HG03439 (cell line): ENCODE measurements at regions not wholly inside any gene's neighbourhood (a gene's known extent, or its start where the extent isn't known, plus 50 kb on each side); places are given as distances from the start of the nearest gene placed in this dataset.
"Not testable (repeated sequence)": the region's sequence is repeated elsewhere in the genome, so short reads cannot be mapped to it uniquely, and the experiment has no call there.

ENCODE experiments used
- ATAC-seq: cut with Tn5 transposase; IDR thresholded peaks from one replicate; pipeline ENCODE4 v1.9.1; 2021; ENCODE audit warnings: mild to moderate bottlenecking, moderate library complexity; ENCODE audit not compliant: unreplicated experiment

DNA sequence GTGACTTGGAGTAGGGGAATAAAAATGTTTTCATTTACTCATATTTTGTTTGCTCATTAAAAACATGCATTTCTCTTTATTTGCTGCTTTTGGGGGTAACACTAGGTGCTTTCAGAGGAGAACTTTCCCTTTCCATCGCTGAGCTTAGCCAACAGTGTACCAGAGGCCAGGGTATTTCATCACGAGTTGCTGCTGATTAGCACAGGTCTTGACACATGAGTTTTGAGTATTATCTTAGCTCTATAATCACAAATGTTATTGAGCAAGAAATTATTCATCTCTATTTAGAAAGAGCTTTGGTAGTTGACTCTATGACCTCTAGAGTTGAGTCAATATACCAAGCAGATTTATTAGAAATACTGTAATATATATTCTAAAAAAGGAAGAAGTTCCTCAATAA, 375.9 kb downstream of the NXPH1 start:
- no peak for ATAC-seq

DNA sequence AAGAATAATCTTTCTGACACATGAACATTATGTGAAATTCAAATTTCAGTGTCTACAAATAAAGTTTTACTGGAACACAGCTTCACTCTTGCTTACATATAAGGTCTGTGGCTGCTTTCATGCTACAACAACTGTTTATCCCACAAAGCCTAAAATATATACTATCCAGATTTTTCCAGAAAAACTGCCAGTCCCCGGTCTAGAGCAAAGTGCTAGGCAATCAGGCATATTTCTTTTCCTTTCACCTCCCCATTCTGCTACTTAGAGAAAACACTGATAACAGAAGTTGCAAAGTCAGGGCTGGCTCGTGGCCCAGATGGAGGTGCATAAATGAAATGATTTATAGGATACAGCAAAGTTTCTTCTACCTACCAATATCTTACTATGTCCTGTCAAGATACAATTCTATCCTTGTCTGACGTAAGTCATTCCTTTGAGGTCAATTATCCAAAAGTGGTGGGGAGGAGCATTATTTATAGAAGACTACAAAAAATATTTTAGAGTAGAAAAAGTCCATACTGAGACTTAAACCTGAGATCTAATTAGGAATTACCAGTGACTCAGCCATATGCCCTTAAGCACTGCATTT, 384.1 kb downstream of the NXPH1 start:
- no peak for ATAC-seq

- ATAC-seq, result no peak
These were observed 385.0 kb downstream of the NXPH1 start for GRCh38 chr7:8818406-8818805.

DNA sequence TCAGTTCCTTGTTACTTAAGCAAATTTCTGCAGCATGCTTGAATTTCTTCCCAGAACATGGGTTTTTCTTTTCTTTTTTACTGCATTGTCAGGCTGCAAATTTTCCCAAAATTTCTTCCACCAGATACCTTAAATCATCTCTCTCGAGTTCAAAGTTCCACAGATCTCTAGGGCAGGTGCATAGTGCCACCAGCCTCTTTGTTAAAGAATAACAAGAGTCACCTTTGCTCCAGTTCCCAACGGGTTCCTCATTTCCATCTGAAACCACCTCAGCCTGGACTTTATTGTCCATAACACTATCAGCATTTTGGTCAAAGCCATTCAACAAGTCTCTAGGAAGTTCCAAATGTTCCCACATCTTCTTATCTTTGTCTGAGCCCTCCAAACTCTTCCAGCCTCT, 389.2 kb downstream of the NXPH1 start:
- ATAC-seq, result no peak

DNA sequence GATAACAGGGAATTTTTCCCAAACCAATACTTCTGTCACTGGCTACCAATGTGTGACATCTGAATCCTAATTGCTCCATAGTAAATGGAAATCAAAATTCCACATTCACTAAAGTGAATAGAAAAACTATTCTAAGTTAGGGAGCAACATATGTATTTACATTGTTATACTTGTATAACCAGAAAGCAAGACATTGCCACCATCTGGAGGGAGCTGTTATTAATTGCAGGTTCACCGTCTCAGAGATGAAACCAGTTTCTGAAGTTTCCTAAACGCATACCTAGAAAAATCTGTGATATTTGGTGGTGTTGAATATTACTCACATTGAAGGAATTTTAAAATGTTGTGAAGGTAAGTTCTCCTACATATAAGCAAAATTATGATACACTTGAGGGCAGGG, 390.1 kb downstream of the NXPH1 start:
- no peak for ATAC-seq

GRCh38 chr7:8827329-8827728, 393.9 kb downstream of the NXPH1 start:
- no peak for ATAC-seq

DNA sequence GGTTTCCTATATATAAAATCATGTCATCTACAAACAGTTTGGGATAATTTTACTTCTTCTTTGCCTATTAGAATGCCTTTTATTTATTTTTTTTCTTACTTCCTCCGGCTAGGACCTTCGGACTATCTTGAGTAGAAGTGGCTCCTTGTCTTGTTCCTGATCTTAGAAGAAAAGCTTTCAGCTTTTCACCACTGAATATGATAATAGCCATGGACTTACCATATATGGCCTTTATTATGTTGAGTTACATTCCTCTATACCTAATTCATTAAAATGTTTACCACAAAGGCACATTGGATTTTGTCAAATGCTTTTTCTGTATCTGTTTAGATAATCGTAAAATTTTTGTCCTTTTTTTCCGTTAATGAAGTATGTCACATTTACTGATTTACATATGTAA, 395.7 kb downstream of the NXPH1 start:
- ATAC-seq, result no peak

GRCh38 chr7:8831376-8831775, 398.0 kb downstream of the NXPH1 start:
- ATAC-seq, result no peak

GRCh38 chr7:8833355-8833754, 399.9 kb downstream of the NXPH1 start:
- no peak for ATAC-seq

DNA sequence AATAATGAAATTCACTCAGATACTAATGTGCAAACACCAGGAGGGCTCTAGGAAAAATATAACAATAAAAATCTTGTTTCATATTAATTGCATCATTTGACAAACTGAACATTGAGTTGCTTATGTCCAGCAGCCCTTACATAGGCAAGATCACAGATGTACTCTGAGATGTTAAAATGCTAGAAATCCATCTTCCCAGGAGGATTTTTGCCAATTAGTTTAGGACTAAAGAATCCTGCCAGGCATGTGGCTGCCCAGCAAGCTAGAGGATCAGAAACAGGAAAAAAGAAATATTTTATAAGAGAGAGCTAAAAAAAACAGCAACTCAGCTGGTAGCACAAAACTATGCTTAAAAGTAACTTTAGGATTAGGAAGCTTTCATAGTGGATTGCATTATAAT, 407.8 kb downstream of the NXPH1 start:
- ATAC-seq, result no peak

DNA sequence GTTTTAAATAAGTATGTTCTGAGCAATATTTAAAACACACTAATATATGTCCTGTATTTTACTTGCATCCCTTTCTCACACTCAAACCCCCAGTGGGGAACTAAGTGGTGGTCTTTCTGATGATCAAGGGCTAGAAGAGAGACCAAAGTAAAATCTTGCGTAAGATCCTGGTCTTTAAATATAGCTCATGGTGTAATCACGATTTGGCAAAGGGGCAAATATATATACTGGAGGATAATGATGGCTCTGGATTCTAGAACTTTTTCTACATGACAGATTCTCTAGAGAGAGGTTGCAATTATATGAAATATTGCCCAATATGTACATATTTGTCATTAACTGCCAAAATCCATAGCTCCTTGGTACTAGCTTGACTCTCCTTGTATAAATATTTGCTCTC, 438.3 kb downstream of the NXPH1 start:
- no peak for ATAC-seq

- no peak for ATAC-seq
These were observed 448.5 kb downstream of the NXPH1 start for GRCh38 chr7:8881916-8882315.

- no peak for ATAC-seq
These were observed 452.1 kb downstream of the NXPH1 start for GRCh38 chr7:8885480-8886000.

DNA sequence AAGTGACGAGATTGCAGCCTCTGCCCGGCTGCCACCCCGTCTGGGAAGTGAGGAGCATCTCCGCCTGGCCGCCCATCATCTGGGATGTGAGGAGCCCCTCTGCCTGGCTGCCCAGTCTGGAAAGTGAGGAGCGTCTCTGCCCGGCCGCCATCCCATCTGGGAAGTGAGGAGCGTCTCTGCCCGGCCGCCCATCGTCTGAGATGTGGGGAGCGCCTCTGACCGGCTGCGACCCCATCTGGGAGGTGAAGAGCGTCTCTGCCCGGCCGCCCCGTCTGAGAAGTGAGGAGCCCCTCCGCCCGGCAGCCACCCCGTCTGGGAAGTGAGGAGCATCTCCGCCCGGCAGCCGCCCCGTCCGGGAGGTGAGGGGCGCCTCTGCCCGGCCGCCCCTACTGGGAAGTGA, 456.9 kb downstream of the NXPH1 start:
- ATAC-seq, result not testable (repeated sequence)

GRCh38 chr7:8893775-8894174, 460.4 kb downstream of the NXPH1 start:
- ATAC-seq, result no peak

DNA sequence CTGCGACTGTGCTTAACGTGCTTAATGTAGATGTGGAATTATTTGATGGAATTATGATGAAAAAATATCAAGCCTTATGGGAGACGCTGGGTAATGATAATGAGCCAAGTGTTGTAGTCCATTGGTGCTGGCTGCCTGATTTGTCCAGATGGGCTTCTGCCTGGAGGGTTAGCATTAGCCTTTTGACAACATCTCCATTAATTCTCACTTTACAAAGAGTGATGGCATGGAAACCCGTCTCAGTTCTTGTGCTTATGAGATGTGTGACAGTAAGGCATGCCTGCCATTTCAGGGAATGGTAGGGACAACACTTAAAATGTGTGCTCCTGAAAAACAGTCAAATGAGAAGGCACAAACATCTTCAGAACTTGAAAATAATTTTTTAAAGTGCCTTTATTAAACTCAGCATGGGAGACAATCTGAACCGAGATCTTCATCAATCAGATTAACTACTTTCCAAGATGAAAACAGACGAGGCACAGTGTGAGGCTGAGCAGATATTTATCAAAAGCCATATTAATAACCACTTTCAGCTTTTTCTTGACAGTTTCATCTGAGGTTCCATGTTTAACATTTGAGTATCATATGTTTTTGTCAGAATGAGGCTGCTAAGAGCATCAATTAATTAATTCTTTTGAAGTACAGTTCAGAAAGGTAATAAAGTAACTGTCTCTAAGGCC, 473.1 kb downstream of the NXPH1 start:
- no peak for ATAC-seq

- ATAC-seq, result no peak
These were observed 475.5 kb downstream of the NXPH1 start for GRCh38 chr7:8908889-8909288.

- ATAC-seq, result no peak
These were observed 480.3 kb downstream of the NXPH1 start for GRCh38 chr7:8913682-8914081.

- no peak for ATAC-seq
These were observed 488.4 kb downstream of the NXPH1 start for GRCh38 chr7:8921807-8922206.

DNA sequence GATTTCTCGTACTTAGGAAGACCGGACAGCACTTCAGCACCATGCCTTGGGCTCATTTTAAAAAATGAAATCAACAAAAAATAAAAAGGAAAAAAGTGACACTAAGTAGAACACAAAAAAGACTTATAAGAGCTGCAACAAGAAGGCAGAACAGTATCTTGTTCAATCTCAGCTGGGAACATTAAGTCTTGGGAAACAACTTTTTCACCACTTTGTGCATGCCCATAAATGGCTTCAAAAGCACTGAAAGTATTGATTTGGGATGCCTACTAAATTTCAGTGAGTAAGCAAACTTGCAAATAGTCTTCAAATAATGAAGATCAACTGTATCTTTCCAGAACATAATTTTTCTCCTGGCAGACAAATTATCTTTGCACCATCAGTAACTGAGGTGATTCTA, 489.3 kb downstream of the NXPH1 start:
- ATAC-seq, result no peak

- no peak for ATAC-seq
These were observed 489.9 kb downstream of the NXPH1 start for GRCh38 chr7:8923164-8923806.

DNA sequence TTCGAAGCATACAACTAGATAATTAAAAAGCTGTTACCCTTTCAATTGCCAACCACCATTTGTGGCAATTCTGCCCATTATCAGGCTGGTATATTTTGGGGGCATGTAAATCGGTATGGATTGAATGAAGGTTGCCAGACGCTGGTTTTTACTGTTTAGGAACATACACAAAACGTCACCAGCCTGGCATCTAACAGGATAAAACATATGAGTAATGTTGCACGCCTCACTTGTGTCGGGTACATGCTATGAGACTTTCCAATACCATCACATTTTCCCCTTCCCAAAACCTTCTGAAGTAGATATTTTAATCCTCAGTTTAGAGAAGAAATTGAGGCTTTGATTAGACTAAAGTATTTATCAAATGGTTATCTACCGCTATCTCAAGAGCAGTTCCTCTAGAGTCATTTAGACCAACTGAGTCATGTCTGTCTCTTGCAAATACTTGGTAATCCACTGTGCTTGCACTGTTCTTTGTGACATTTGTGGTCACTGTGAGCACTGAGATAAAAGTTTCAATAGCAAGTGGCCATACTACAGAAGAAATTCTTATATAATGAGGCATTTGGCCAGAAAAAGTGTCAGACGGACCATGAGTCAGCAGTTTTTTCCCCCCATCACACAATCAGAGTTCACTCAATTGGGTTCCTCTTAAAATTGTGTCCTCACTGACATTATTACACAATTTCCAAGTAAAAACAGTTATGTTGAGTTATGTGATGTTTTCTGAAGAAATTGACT, 498.7 kb downstream of the NXPH1 start:
- ATAC-seq, result no peak
